ENCODE measurements at regions not wholly inside any gene's neighbourhood (a gene's known extent, or its start where the extent isn't known, plus 50 kb on each side); places are given as distances from the start of the nearest gene placed in this dataset.

DNA sequence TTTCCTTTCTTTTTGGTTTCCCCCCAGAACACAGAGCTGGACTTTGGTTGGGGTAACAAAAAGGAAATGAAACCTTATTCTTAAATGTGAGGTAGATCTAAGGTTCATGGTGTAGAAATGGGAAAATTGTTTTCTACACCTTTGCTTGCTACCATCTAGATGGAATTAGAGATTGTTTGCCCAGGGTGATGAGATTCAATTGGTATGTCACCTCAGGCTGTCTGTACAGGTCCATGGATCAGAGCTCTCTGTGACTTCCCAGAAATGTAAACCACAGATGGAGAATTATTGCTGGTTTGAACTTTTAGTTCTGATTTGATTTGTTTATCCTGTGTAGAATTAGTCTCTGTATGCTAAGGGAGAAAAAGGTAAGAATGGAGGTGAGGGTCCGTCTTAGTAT lies 146.7 kb downstream of the PCDH7 start:
- TF ChIP-seq POLR2AphosphoS5 (IDR thresholded peaks at IDR 0.05; ENCODE audit: low read depth, low read length) (no peak), POLR2A (IDR thresholded peaks at IDR 0.05; ENCODE audit: low read depth, low read length) (no peak)
